H9 (cell line): ENCODE measurements at regions not wholly inside any gene's neighbourhood (a gene's known extent, or its start where the extent isn't known, plus 50 kb on each side); places are given as distances from the start of the nearest gene placed in this dataset.

Experiments
- DNase-seq: peaks from one replicate; pipeline ENCODE4 v3.0.0-alpha.2; 2017
- H2AFZ ChIP-seq: one replicate; pipeline ENCODE4 v1.6.1; 2013; ENCODE audit warnings: mild to moderate bottlenecking, low read length, control low read depth, moderate library complexity
- H2AK5ac ChIP-seq: 2 replicates; pipeline ENCODE4 v1.6.1; 2013; ENCODE audit warnings: low read length, control low read depth, mixed read lengths; ENCODE audit not compliant: insufficient read length
- H2BK120ac ChIP-seq: one replicate; pipeline ENCODE4 v1.6.1; 2013; ENCODE audit warnings: low read depth, mild to moderate bottlenecking, low read length, control low read depth, inconsistent platforms; ENCODE audit not compliant: poor library complexity, severe bottlenecking
- H2BK12ac ChIP-seq: 2 replicates; pipeline ENCODE4 v1.6.1; 2013; ENCODE audit warnings: low read length, control low read depth, mixed read lengths, low read depth; ENCODE audit not compliant: insufficient read length
- H2BK15ac ChIP-seq: 2 replicates; pipeline ENCODE4 v1.6.1; 2013; ENCODE audit warnings: low read depth, low read length, control low read depth
- H2BK20ac ChIP-seq: one replicate; pipeline ENCODE4 v1.6.1; 2013; ENCODE audit warnings: low read depth, mild to moderate bottlenecking, low read length, control low read depth, inconsistent platforms; ENCODE audit not compliant: poor library complexity, severe bottlenecking
- H2BK5ac ChIP-seq: 2 replicates; pipeline ENCODE4 v1.6.1; 2013; ENCODE audit warnings: low read length, control low read depth, mixed read lengths; ENCODE audit not compliant: insufficient read length
- H3K14ac ChIP-seq: 2 replicates; pipeline ENCODE4 v1.6.1; 2013; ENCODE audit warnings: low read length, control low read depth; ENCODE audit not compliant: insufficient read depth
- H3K18ac ChIP-seq: 2 replicates; pipeline ENCODE4 v1.6.1; 2013; ENCODE audit warnings: low read depth, mild to moderate bottlenecking, mixed read lengths, low read length, control low read depth; ENCODE audit not compliant: insufficient read length
- H3K23ac ChIP-seq: 2 replicates; pipeline ENCODE4 v1.6.1; 2013; ENCODE audit warnings: low read length, control low read depth, mixed read lengths, low read depth; ENCODE audit not compliant: insufficient read length
- H3K23me2 ChIP-seq: 2 replicates; pipeline ENCODE4 v1.6.1; 2013; ENCODE audit warnings: low read depth, mild to moderate bottlenecking, mixed read lengths, low read length, control low read depth; ENCODE audit not compliant: insufficient read length, poor library complexity, severe bottlenecking
- H3K27ac ChIP-seq: 2 replicates; pipeline ENCODE4 v1.5.1; 2013; ENCODE audit warnings: low read length, control low read depth, mixed read lengths, low read depth; ENCODE audit not compliant: insufficient read length
- H3K27me3 ChIP-seq: 2 replicates; pipeline ENCODE4 v1.6.1; 2013; ENCODE audit warnings: low read length, control low read depth, inconsistent platforms; ENCODE audit not compliant: insufficient read depth
- H3K4ac ChIP-seq: 2 replicates; pipeline ENCODE4 v1.6.1; 2013; ENCODE audit warnings: low read depth, mild to moderate bottlenecking, control low read depth, inconsistent platforms, low read length, moderate library complexity
- H3K4me1 ChIP-seq: 2 replicates; pipeline ENCODE4 v1.6.1; 2013; ENCODE audit warnings: low read length, control low read depth, inconsistent platforms; ENCODE audit not compliant: insufficient read depth
- H3K4me2 ChIP-seq: 2 replicates; pipeline ENCODE4 v1.6.1; 2013; ENCODE audit warnings: low read length, control low read depth, mixed read lengths; ENCODE audit not compliant: insufficient read length, insufficient read depth
- H3K56ac ChIP-seq: 2 replicates; pipeline ENCODE4 v1.6.1; 2013; ENCODE audit warnings: low read depth, mild to moderate bottlenecking, mixed read lengths, low read length, control low read depth; ENCODE audit not compliant: insufficient read length
- H3K79me1 ChIP-seq: 2 replicates; pipeline ENCODE4 v1.6.1; 2013; ENCODE audit warnings: low read depth, mild to moderate bottlenecking, moderate library complexity, low read length, control low read depth, inconsistent platforms; ENCODE audit not compliant: insufficient read depth, poor library complexity, severe bottlenecking
- H3K79me2 ChIP-seq: 2 replicates; pipeline ENCODE4 v1.6.1; 2013; ENCODE audit warnings: low read length, control low read depth, inconsistent platforms; ENCODE audit not compliant: insufficient read depth
- H3K9ac ChIP-seq: 2 replicates; pipeline ENCODE4 v1.6.1; 2013; ENCODE audit warnings: low read length, control low read depth, mixed read lengths; ENCODE audit not compliant: insufficient read length; ENCODE audit errors: extremely low read depth
- H3K9me3 ChIP-seq: one replicate; pipeline ENCODE4 v1.6.1; 2013; ENCODE audit warnings: low read depth, low read length, inconsistent platforms; ENCODE audit not compliant: control insufficient read depth
- H3T11ph ChIP-seq: one replicate; pipeline ENCODE4 v1.6.1; 2013; ENCODE audit warnings: mild to moderate bottlenecking, low read length, control low read depth, inconsistent platforms
- H4K20me1 ChIP-seq: one replicate; pipeline ENCODE4 v1.6.1; 2013; ENCODE audit not compliant: control insufficient read depth, insufficient read length, insufficient read depth
- H4K5ac ChIP-seq: 2 replicates; pipeline ENCODE4 v1.6.1; 2013; ENCODE audit warnings: low read depth, mild to moderate bottlenecking, mixed read lengths, low read length, control low read depth; ENCODE audit not compliant: insufficient read length
- H4K8ac ChIP-seq: replicated peaks from 2 replicates; pipeline ENCODE4 v1.6.1; 2013; ENCODE audit warnings: low read length, control low read depth, mixed read lengths, low read depth; ENCODE audit not compliant: insufficient read length
- H4K91ac ChIP-seq: 2 replicates; pipeline ENCODE4 v1.6.1; 2013; ENCODE audit warnings: low read depth, mild to moderate bottlenecking, moderate library complexity, mixed read lengths, low read length, control low read depth; ENCODE audit not compliant: insufficient read length
- H3K27ac Mint-ChIP-seq, 3 experiments: 2 replicates in 2 of 3; 3 replicates in 1 of 3; pipeline ENCODE4 v1.8.0; 2020 to 2021; ENCODE audit warnings: mixed read lengths in 3 of 3, mild to moderate bottlenecking in 1 of 3, moderate library complexity in 1 of 3
- H3K27me3 Mint-ChIP-seq: 2 replicates; pipeline ENCODE4 v1.8.0; 2021; ENCODE audit warnings: low read depth, mild to moderate bottlenecking, moderate library complexity, mixed read lengths
- H3K36me3 Mint-ChIP-seq, 3 experiments: 2 replicates in 2 of 3; 3 replicates in 1 of 3; pipeline ENCODE4 v1.8.0; 2020 to 2021; ENCODE audit warnings: low read depth in 3 of 3, mixed read lengths in 3 of 3; ENCODE audit not compliant: insufficient read depth in 1 of 3
- H3K4me1 Mint-ChIP-seq, 2 experiments: 2 replicates each; pipeline ENCODE4 v1.8.0; 2020; ENCODE audit warnings: mixed read lengths in 2 of 2
- H3K4me3 Mint-ChIP-seq, 2 experiments: 2 replicates in 1 of 2; 3 replicates in 1 of 2; pipeline ENCODE4 v1.8.0; 2020 to 2021; ENCODE audit warnings: mild to moderate bottlenecking in 2 of 2, mixed read lengths in 2 of 2, moderate library complexity in 1 of 2
- H3K9me3 Mint-ChIP-seq, 2 experiments: 2 replicates in 1 of 2; 3 replicates in 1 of 2; pipeline ENCODE4 v1.8.0; 2020; ENCODE audit warnings: mild to moderate bottlenecking in 2 of 2, mixed read lengths in 2 of 2, moderate library complexity in 1 of 2
- CTCF ChIP-seq: fragments of 200-600 bp; sonication (generic); conservative IDR thresholded peaks from 3 replicates; pipeline ENCODE4 v1.8.0; 2021; ENCODE audit warnings: antibody characterized with exemption, mild to moderate bottlenecking
- WGBS: extraction: QIAGEN DNeasy Blood & Tissue Kit; methylation state at CpG from one replicate; pipeline ENCODE4 v1.1.7; 2013; ENCODE audit warnings: missing lambda C conversion rate, low lambda C conversion rate, mixed read lengths; ENCODE audit not compliant: insufficient read length; ENCODE audit errors: extremely low coverage; 5-methylcytosine and 5-hydroxymethylcytosine counted together

- no peaks in the 10 kb centered on the region for H3K79me1 ChIP-seq
- no peak overlapping the region for H3K56ac ChIP-seq
- TF ChIP-seq CTCF = no peak
- H3K23me2 ChIP-seq = no peaks in the 10 kb centered on the region
- no peak overlapping the region for H4K5ac ChIP-seq
- DNase-seq = no peak
- H3K4ac ChIP-seq = no peak overlapping the region
- H3K9ac ChIP-seq = no peak overlapping the region
- H4K8ac ChIP-seq = no peak overlapping the region
- Mint-ChIP-seq H3K4me3 (no peak overlapping the region), H3K27ac (no peak overlapping the region), H3K27me3 (no peaks in the 10 kb centered on the region), H3K9me3 (0 out of 5 replicates have a peak, but pooled peaks cover 0 to 3% of the 10 kb centered on the region in 2 experiments), H3K36me3 (peaks cover 0 to 13% (median 0%) of the 10 kb centered on the region in 3 experiments; a peak in 1 of 7 replicates), H3K4me1 (peaks cover 11 to 14% of the 10 kb centered on the region in 2 experiments)
- H3K4me2 ChIP-seq = no peak overlapping the region
- no peaks in the 10 kb centered on the region for H3K27me3 ChIP-seq
- no peaks in the 10 kb centered on the region for H3K9me3 ChIP-seq
- H3K23ac ChIP-seq = no peak overlapping the region
- H3T11ph ChIP-seq = no peak overlapping the region
- no peak overlapping the region for H2AK5ac ChIP-seq
- no peak overlapping the region for H2BK5ac ChIP-seq
- no peaks in the 10 kb centered on the region for H3K4me1 ChIP-seq
- no peaks in the 10 kb centered on the region for H3K79me2 ChIP-seq
- no peaks in the 10 kb centered on the region for H4K20me1 ChIP-seq
- no CpG with 5 or more reads among the region's 6 CpGs for WGBS
- H2BK12ac ChIP-seq = no peak overlapping the region
- no peak overlapping the region for H2BK120ac ChIP-seq
- no peak overlapping the region for H3K14ac ChIP-seq
- H3K18ac ChIP-seq = no peak overlapping the region
- H2AFZ ChIP-seq = no peak overlapping the region
- no peak overlapping the region for H2BK20ac ChIP-seq
- no peak overlapping the region for H3K27ac ChIP-seq
- H2BK15ac ChIP-seq = no peak overlapping the region
- no peak overlapping the region for H4K91ac ChIP-seq
Measured at GRCh38 chr15:39058351-39059131, 493.9 kb upstream of the RASGRP1 start.
